Stromal cell of bone marrow (primary cell): ENCODE measurements at regions not wholly inside any gene's neighbourhood (a gene's known extent, or its start where the extent isn't known, plus 50 kb on each side); places are given as distances from the start of the nearest gene placed in this dataset.

Experiments used
- DNase-seq: peaks from one replicate; pipeline ENCODE4 v3.0.0-alpha.2; 2012; ENCODE audit warnings: low read depth

DNA sequence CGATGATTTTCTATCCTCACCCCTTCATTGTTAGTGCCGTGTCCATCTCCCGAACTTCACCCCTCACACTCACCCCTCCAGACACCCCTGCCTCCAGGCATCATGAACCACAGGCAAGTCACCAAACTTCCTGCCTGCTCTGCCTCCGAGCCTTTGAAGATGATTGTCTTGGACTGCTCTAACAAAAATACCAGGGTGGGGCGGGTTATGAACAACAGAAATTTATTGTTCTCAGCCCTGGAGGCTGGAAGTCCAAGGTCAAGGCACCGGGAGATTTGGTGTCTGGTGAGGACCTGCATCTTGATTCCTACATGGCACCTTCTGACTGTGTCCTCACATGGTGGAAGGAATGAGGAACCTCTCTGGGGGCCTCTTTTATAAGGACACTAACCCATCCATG is 1508.3 kb downstream of the TBC1D22A start:
- DNase-seq = no peak

GRCh38 chr22:48268771-48269552 is 1506.5 kb downstream of the TBC1D22A start:
- no peak for DNase-seq

DNA sequence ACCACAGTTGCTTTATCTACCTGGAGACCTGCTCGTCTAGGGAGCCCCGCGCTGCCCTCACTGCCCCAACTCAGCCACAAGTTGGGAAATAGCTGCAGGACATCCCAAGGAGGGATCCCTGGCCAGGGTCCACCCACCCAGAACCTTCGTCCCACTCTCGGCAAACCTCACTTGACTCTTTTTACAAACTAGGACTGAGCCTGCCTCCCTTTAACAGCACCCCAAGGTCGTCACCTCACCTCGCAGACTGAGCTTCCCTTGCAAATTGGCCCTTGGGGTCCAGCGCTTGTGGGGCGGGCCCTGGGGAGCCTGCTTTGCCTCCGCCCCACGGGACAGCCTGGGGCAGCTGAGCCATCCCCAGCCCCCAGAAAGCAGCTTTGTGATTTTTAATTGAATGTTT is 1505.8 kb downstream of the TBC1D22A start:
- no peak for DNase-seq

GRCh38 chr22:48267681-48268080 is 1505.2 kb downstream of the TBC1D22A start:
- DNase-seq = no peak

- DNase-seq = no peak
Measured at GRCh38 chr22:48265000-48265625, 1502.7 kb downstream of the TBC1D22A start.

- no peak for DNase-seq
Measured at GRCh38 chr22:48264586-48264985, 1502.1 kb downstream of the TBC1D22A start.

GRCh38 chr22:48263791-48264351 is 1501.4 kb downstream of the TBC1D22A start:
- DNase-seq = no peak

- DNase-seq = no peak
Measured at GRCh38 chr22:48263431-48263765, 1500.9 kb downstream of the TBC1D22A start.

DNA sequence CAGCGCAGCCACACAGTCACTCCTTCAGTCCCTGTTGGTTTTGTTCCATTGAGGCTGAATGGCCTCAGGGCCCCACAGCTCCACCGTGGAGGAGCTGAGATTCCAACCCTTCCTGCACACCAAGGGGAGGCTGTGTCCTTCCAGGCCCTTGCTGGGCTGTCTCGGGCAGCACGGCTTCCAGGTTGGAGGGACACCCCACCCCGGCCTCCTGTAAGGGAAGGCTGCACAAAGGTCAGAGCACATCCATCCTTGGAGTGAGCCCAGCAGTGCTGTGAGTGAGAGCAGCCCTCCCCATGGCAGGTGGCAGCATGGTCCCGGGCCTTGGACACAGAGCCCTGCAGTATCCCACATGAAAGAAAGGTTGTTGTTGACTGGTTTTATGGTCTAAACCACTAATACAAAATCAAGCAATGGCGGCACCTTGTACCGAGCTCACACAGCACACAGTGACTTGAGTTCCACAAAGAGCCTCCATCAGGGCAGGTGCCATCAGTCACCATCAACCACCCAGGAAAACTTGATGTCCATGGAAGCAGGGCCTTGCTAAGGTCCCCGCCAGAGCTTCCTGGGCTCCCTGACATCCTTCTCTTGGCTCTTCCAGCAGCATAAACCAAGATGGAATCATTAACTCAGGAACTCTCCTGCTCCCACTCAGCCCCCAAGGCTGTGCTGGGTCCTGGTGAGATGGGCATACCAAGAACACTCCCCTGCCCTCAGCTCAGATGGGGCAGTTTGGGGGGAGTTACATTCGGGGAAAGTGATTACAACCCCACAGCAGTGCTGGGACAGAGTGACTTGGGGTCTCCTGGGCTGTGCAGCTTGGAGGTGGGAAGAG is 1500.4 kb downstream of the TBC1D22A start:
- no peak for DNase-seq

- no peak for DNase-seq
Measured at GRCh38 chr22:48261706-48262105, 1499.3 kb downstream of the TBC1D22A start.

DNA sequence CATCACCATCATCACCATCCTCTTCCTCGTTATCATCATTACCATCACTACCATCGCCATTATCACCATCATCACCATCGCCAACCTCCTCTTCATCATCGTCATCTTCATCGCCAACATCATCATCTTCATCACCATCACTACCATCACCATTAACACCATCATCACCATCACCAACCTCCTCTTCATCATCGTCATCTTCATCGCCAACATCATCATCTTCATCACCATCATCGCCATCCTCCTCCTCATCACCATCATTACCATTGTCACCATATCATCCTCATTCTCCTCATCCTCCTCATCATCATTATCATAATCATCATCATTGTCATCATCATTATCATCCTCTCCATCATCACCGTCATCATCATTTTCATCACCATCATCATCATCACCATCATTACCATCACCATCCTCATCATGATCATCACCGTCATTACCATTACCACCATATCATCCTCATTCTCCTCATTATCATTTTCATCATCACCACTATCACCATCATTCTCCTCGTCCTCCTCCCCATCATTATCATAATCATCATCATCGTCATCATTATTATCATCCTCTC is 1498.7 kb downstream of the TBC1D22A start:
- DNase-seq = no peak

- no peak for DNase-seq
Measured at GRCh38 chr22:48259991-48260670, 1497.7 kb downstream of the TBC1D22A start.

GRCh38 chr22:48258811-48259210 is 1496.4 kb downstream of the TBC1D22A start:
- DNase-seq = no peak

DNA sequence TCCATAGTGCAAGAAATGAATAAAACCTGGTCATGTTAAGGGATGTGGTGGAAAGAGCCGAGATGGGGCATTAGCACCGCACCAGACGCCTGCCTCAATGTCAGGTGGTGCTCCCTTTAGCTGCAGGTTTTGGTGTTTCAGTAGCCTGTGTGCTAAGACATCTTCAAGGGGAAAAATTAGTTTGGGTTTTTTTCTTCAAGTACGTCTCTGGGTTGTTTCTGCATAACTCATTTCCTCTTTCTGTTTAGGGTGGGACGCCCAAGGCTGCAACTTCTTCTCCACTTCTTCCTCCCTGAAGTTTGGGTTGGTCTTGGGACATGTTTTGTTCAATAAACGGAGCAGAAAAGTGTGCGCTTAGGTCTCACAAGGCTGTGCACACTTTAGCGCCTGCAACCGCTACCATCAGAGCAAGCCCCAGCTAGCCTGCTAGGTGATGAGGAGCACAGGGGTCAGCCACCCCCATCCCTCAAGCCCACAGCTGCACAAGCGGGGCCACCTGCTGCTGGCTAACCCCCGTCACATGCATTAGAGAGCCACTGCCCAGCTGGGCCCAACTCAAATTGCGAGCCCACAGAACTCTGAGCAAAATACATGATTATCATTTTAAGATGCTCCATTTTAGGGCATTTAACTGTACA is 1495.7 kb downstream of the TBC1D22A start:
- no peak for DNase-seq

GRCh38 chr22:48257685-48258055 is 1495.2 kb downstream of the TBC1D22A start:
- DNase-seq = no peak

GRCh38 chr22:48256776-48257684 is 1494.6 kb downstream of the TBC1D22A start:
- no peak for DNase-seq

DNA sequence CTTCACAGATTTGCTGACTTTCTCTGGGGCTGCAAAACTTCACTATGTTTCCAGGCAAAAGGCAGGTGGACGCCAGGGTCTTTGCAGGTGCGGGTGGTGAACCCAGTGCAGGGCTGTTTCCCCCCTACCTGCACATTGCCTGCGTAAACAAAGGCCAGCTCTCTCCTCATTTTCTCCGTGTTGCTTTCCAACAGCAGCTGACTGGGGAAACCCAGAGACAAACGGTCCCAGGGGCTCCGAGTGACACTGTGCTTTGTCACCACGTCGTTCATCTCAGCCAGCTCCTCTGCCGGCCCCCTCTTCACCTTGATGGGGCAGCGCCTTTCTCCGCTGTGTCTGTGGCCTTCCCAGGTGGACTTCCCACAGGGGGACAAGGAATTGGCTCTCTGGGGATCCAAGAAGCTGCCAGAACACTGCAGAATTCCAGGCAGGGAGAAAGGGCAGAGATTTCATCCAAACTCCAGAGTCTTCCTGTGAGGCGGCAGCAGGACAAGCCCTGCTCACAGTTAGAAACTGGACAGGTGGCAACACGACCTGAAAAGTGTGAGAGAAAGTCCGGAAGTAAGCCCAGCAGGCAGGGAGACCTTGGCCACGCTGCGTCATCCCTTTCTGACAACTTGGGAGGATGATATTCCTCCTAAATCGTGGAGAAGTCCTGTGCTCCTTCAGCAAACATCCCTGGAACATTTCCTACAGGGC is 1493.7 kb downstream of the TBC1D22A start:
- DNase-seq = no peak

- no peak for DNase-seq
Measured at GRCh38 chr22:48254311-48254873, 1491.9 kb downstream of the TBC1D22A start.

- no peak for DNase-seq
Measured at GRCh38 chr22:48253573-48253972, 1491.1 kb downstream of the TBC1D22A start.
